MM.1S (cell line): ENCODE measurements at regions not wholly inside any gene's neighbourhood (a gene's known extent, or its start where the extent isn't known, plus 50 kb on each side); places are given as distances from the start of the nearest gene placed in this dataset.

Source experiments
- DNase-seq: peaks from one replicate; pipeline ENCODE4 v3.0.0-alpha.2; 2015
- H2AFZ ChIP-seq: fragments of 300-600 bp; sonication (generic); 2 replicates; pipeline ENCODE4 v1.6.0; 2016; ENCODE audit warnings: antibody characterized with exemption, low read length
- H3F3A ChIP-seq: fragments of 300-600 bp; sonication (generic); 2 replicates; pipeline ENCODE4 v1.6.1; 2016; ENCODE audit warnings: mild to moderate bottlenecking, antibody characterized with exemption, low read length, moderate library complexity, mixed read lengths; ENCODE audit not compliant: insufficient read depth
- H3K27ac ChIP-seq: fragments of 300-600 bp; sonication (generic); 2 replicates; pipeline ENCODE4 v1.5.1; 2016; ENCODE audit warnings: mild to moderate bottlenecking, low read length
- H3K27me3 ChIP-seq: fragments of 300-600 bp; sonication (generic); replicated peaks from 2 replicates; pipeline ENCODE4 v1.6.0; 2016; ENCODE audit warnings: low read length; ENCODE audit not compliant: insufficient read depth
- H3K36me3 ChIP-seq: fragments of 300-600 bp; sonication (generic); replicated peaks from 2 replicates; pipeline ENCODE4 v1.6.1; 2016; ENCODE audit warnings: mild to moderate bottlenecking, low read length, mixed read lengths; ENCODE audit not compliant: insufficient read depth
- H3K4me1 ChIP-seq: fragments of 300-600 bp; sonication (generic); 2 replicates; pipeline ENCODE4 v1.6.1; 2016; ENCODE audit warnings: low read length, mixed read lengths
- H3K4me2 ChIP-seq: fragments of 300-600 bp; sonication (generic); 2 replicates; pipeline ENCODE4 v1.6.0; 2016; ENCODE audit warnings: low read depth, low read length
- H3K4me3 ChIP-seq: fragments of 300-600 bp; sonication (generic); 2 replicates; pipeline ENCODE4 v1.5.1; 2016; ENCODE audit warnings: low read length, mixed read lengths
- H3K79me2 ChIP-seq: fragments of 300-600 bp; sonication (generic); 2 replicates; pipeline ENCODE4 v1.6.1; 2016; ENCODE audit warnings: mixed run types, low read length, mixed read lengths
- H3K9ac ChIP-seq: fragments of 300-600 bp; sonication (generic); 2 replicates; pipeline ENCODE4 v1.6.1; 2016; ENCODE audit warnings: low read length, mixed read lengths
- H3K9me2 ChIP-seq: fragments of 300-600 bp; sonication (generic); replicated peaks from 2 replicates; pipeline ENCODE4 v1.6.1; 2016; ENCODE audit warnings: mild to moderate bottlenecking, low read length, mixed read lengths; ENCODE audit not compliant: insufficient read depth
- H3K9me3 ChIP-seq: fragments of 300-600 bp; sonication (generic); replicated peaks from 2 replicates; pipeline ENCODE4 v1.6.1; 2016; ENCODE audit warnings: mild to moderate bottlenecking, low read length, mixed read lengths; ENCODE audit not compliant: insufficient read depth
- H4K20me1 ChIP-seq: fragments of 300-600 bp; sonication (generic); 2 replicates; pipeline ENCODE4 v1.6.1; 2016; ENCODE audit warnings: mild to moderate bottlenecking, low read length, moderate library complexity, mixed read lengths; ENCODE audit not compliant: insufficient read depth
- CTCF ChIP-seq: fragments of 300-600 bp; sonication (generic); IDR thresholded peaks from 2 replicates; pipeline ENCODE4 v1.5.1; 2016; ENCODE audit warnings: antibody characterized with exemption, low read length, mixed read lengths
- EZH2 ChIP-seq: fragments of 300-600 bp; sonication (generic); optimal IDR thresholded peaks from 2 replicates; pipeline ENCODE3; 2017; ENCODE audit warnings: low read depth, mild to moderate bottlenecking, antibody characterized with exemption, low read length, mixed read lengths
- EZH2phosphoT487 ChIP-seq: fragments of 300-600 bp; sonication (generic); IDR thresholded peaks from 2 replicates; pipeline ENCODE4 v1.6.1; 2018; ENCODE audit warnings: antibody characterized with exemption, low read length

- H3K4me2 ChIP-seq: no peak overlapping the region
- H3K36me3 ChIP-seq: no peaks in the 10 kb centered on the region
- no peak overlapping the region for H3K4me3 ChIP-seq
- H3F3A ChIP-seq: peaks cover 6% of the 10 kb centered on the region
- H3K79me2 ChIP-seq: no peaks in the 10 kb centered on the region
- TF ChIP-seq EZH2phosphoT487: no peak
- no peak for TF ChIP-seq CTCF
- no peak for TF ChIP-seq EZH2
- H3K9me2 ChIP-seq: no peaks in the 10 kb centered on the region
- no peaks in the 10 kb centered on the region for H3K27me3 ChIP-seq
- no peak overlapping the region for H3K9ac ChIP-seq
- H3K4me1 ChIP-seq: 0 out of 2 replicates have a peak, but pooled peaks cover 4% of the 10 kb centered on the region
- H4K20me1 ChIP-seq: no peaks in the 10 kb centered on the region
- no peak overlapping the region for H3K27ac ChIP-seq
- no peak overlapping the region for H2AFZ ChIP-seq
- no peak for DNase-seq
- no peaks in the 10 kb centered on the region for H3K9me3 ChIP-seq
Observed at GRCh38 chr1:19591482-19592091, 52.5 kb upstream of the NBL1 start.

- no peak overlapping the region for H3K4me2 ChIP-seq
- H4K20me1 ChIP-seq: no peaks in the 10 kb centered on the region
- no peaks in the 10 kb centered on the region for H3K4me1 ChIP-seq
- H3K36me3 ChIP-seq: no peaks in the 10 kb centered on the region
- no peak overlapping the region for H3K27ac ChIP-seq
- H3K27me3 ChIP-seq: no peaks in the 10 kb centered on the region
- H3F3A ChIP-seq: no peaks in the 10 kb centered on the region
- no peak for DNase-seq
- no peaks in the 10 kb centered on the region for H3K79me2 ChIP-seq
- H3K9me3 ChIP-seq: no peaks in the 10 kb centered on the region
- H3K9ac ChIP-seq: no peak overlapping the region
- H3K4me3 ChIP-seq: no peak overlapping the region
- H3K9me2 ChIP-seq: no peaks in the 10 kb centered on the region
- no peak overlapping the region for H2AFZ ChIP-seq
- TF ChIP-seq EZH2phosphoT487: no peak
- TF ChIP-seq CTCF: no peak
- TF ChIP-seq EZH2: no peak
Observed at GRCh38 chr1:19585507-19585906, 58.6 kb upstream of the NBL1 start.

- no peaks in the 10 kb centered on the region for H3K27me3 ChIP-seq
- no peak overlapping the region for H3K27ac ChIP-seq
- TF ChIP-seq EZH2 (no peak), CTCF (peak; percentile 82), EZH2phosphoT487 (no peak)
- no peak overlapping the region for H3K4me3 ChIP-seq
- DNase-seq: peak; percentile 59
- H3K4me1 ChIP-seq: no peaks in the 10 kb centered on the region
- H3F3A ChIP-seq: no peaks in the 10 kb centered on the region
- H3K36me3 ChIP-seq: no peaks in the 10 kb centered on the region
- no peak overlapping the region for H3K4me2 ChIP-seq
- H3K79me2 ChIP-seq: no peaks in the 10 kb centered on the region
- no peaks in the 10 kb centered on the region for H3K9me3 ChIP-seq
- H4K20me1 ChIP-seq: no peaks in the 10 kb centered on the region
- H3K9me2 ChIP-seq: no peaks in the 10 kb centered on the region
- no peak overlapping the region for H2AFZ ChIP-seq
- H3K9ac ChIP-seq: no peak overlapping the region
Observed at GRCh38 chr1:19582318-19582717, 61.8 kb upstream of the NBL1 start.
